ENCODE measurements at regions not wholly inside any gene's neighbourhood (a gene's known extent, or its start where the extent isn't known, plus 50 kb on each side); places are given as distances from the start of the nearest gene placed in this dataset.

GRCh38 chr20:50353289-50353961, 156.8 kb upstream of the PTPN1 start:
- ATAC-seq: no peak
- TF ChIP-seq ZC3H10 (CRISPR knock-in tag; IDR thresholded peaks at IDR 0.05): no peak
- no peak for TF ChIP-seq GLIS3 (CRISPR knock-in tag; IDR thresholded peaks at IDR 0.05)
- TF ChIP-seq RARB (CRISPR knock-in tag; IDR thresholded peaks at IDR 0.05): no peak
- no peak for TF ChIP-seq CSRNP3 (CRISPR knock-in tag; IDR thresholded peaks at IDR 0.05)
- TF ChIP-seq, protein P1, sequence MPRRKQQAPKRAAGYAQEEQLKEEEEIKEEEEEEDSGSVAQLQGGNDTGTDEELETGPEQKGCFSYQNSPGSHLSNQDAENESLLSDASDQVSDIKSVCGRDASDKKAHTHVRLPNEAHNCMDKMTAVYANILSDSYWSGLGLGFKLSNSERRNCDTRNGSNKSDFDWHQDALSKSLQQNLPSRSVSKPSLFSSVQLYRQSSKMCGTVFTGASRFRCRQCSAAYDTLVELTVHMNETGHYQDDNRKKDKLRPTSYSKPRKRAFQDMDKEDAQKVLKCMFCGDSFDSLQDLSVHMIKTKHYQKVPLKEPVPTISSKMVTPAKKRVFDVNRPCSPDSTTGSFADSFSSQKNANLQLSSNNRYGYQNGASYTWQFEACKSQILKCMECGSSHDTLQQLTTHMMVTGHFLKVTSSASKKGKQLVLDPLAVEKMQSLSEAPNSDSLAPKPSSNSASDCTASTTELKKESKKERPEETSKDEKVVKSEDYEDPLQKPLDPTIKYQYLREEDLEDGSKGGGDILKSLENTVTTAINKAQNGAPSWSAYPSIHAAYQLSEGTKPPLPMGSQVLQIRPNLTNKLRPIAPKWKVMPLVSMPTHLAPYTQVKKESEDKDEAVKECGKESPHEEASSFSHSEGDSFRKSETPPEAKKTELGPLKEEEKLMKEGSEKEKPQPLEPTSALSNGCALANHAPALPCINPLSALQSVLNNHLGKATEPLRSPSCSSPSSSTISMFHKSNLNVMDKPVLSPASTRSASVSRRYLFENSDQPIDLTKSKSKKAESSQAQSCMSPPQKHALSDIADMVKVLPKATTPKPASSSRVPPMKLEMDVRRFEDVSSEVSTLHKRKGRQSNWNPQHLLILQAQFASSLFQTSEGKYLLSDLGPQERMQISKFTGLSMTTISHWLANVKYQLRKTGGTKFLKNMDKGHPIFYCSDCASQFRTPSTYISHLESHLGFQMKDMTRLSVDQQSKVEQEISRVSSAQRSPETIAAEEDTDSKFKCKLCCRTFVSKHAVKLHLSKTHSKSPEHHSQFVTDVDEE (CRISPR knock-in tag; IDR thresholded peaks at IDR 0.05): no peak
- TF ChIP-seq, protein P2, sequence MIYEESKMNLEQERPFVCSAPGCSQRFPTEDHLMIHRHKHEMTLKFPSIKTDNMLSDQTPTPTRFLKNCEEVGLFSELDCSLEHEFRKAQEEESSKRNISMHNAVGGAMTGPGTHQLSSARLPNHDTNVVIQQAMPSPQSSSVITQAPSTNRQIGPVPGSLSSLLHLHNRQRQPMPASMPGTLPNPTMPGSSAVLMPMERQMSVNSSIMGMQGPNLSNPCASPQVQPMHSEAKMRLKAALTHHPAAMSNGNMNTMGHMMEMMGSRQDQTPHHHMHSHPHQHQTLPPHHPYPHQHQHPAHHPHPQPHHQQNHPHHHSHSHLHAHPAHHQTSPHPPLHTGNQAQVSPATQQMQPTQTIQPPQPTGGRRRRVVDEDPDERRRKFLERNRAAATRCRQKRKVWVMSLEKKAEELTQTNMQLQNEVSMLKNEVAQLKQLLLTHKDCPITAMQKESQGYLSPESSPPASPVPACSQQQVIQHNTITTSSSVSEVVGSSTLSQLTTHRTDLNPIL (CRISPR knock-in tag; IDR thresholded peaks at IDR 0.05; ENCODE audit: low read depth): no peak
- no peak for TF ChIP-seq PPARA (CRISPR knock-in tag; IDR thresholded peaks at IDR 0.05; ENCODE audit: borderline replicate concordance)
- no peak for TF ChIP-seq ZNF565 (CRISPR knock-in tag; conservative IDR thresholded peaks at IDR 0.05; ENCODE audit: low read depth)
- no peak for TF ChIP-seq SNAI2 (CRISPR knock-in tag; IDR thresholded peaks at IDR 0.05)
- no peak for TF ChIP-seq BACH2 (CRISPR knock-in tag; IDR thresholded peaks at IDR 0.05; ENCODE audit: borderline replicate concordance)
- no peak for TF ChIP-seq ZFP30 (CRISPR knock-in tag; IDR thresholded peaks at IDR 0.05)
- no peak for TF ChIP-seq CSDC2 (CRISPR knock-in tag; IDR thresholded peaks at IDR 0.05)
- TF ChIP-seq, protein P3, sequence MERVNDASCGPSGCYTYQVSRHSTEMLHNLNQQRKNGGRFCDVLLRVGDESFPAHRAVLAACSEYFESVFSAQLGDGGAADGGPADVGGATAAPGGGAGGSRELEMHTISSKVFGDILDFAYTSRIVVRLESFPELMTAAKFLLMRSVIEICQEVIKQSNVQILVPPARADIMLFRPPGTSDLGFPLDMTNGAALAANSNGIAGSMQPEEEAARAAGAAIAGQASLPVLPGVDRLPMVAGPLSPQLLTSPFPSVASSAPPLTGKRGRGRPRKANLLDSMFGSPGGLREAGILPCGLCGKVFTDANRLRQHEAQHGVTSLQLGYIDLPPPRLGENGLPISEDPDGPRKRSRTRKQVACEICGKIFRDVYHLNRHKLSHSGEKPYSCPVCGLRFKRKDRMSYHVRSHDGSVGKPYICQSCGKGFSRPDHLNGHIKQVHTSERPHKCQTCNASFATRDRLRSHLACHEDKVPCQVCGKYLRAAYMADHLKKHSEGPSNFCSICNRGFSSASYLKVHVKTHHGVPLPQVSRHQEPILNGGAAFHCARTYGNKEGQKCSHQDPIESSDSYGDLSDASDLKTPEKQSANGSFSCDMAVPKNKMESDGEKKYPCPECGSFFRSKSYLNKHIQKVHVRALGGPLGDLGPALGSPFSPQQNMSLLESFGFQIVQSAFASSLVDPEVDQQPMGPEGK (CRISPR knock-in tag; IDR thresholded peaks at IDR 0.05; ENCODE audit: borderline replicate concordance): no peak
- TF ChIP-seq POU6F1 (CRISPR knock-in tag; IDR thresholded peaks at IDR 0.05; ENCODE audit: borderline replicate concordance, low read depth): no peak
- TF ChIP-seq OSR1 (CRISPR knock-in tag; IDR thresholded peaks at IDR 0.05): no peak
- TF ChIP-seq TCF4 (CRISPR knock-in tag; IDR thresholded peaks at IDR 0.05; ENCODE audit: borderline replicate concordance): no peak
- TF ChIP-seq ZFP3 (CRISPR knock-in tag; IDR thresholded peaks at IDR 0.05): no peak
- TF ChIP-seq ZNF8 (CRISPR knock-in tag; IDR thresholded peaks at IDR 0.05): no peak
- TF ChIP-seq ARNTL (CRISPR knock-in tag; IDR thresholded peaks at IDR 0.05; ENCODE audit: borderline replicate concordance, low read depth): no peak
- TF ChIP-seq ESRRG (CRISPR knock-in tag; IDR thresholded peaks at IDR 0.05): no peak

DNA sequence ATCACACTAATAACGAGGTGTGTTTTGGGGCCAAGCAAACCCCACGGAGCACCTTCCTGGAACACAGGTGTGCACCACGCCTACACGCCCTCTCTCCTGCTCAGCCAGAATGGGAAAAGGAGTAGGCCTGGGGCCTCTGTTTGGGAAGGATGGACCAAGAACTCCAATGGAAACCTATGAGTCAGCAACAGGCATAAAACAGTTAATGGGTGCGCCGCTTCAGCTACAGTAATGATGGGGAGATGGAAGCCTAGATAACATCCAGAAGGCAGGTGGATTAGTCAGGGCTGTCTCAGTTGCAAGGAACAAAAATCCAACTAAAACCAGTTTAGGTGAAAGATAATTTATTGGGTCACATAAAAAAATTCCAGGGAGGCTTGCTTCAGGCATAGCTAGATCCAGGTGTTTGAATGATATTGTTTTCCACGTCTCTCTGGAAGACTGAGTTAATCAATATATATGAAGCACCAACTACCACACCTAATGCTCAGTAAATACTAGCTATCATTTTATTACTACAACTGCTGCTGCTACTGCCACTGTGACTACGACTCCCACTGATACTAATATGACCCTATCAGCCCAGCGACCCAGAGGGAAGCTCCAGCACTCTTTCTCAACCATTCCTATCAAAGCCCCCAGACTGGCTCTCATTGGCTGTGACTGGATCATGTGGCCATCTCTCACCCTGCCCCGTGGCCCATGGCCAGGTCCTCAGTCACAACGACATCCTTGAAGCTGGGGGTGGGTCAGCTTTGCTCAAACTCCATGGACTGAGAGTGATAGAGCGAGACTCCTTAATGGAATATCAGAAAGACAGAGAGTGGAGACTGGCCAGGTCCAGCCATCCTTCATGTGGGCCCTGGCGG, 155.2 kb upstream of the PTPN1 start:
- ATAC-seq: no peak
- no peak for TF ChIP-seq CSRNP3 (CRISPR knock-in tag; IDR thresholded peaks at IDR 0.05)
- TF ChIP-seq ESRRG (CRISPR knock-in tag; IDR thresholded peaks at IDR 0.05): no peak
- no peak for TF ChIP-seq SNAI2 (CRISPR knock-in tag; IDR thresholded peaks at IDR 0.05)
- no peak for TF ChIP-seq ZNF565 (CRISPR knock-in tag; conservative IDR thresholded peaks at IDR 0.05; ENCODE audit: low read depth)
- TF ChIP-seq, protein P2 (CRISPR knock-in tag; IDR thresholded peaks at IDR 0.05; ENCODE audit: low read depth): no peak
- TF ChIP-seq BACH2 (CRISPR knock-in tag; IDR thresholded peaks at IDR 0.05; ENCODE audit: borderline replicate concordance): no peak
- TF ChIP-seq TCF4 (CRISPR knock-in tag; IDR thresholded peaks at IDR 0.05; ENCODE audit: borderline replicate concordance): no peak
- no peak for TF ChIP-seq ZC3H10 (CRISPR knock-in tag; IDR thresholded peaks at IDR 0.05)
- no peak for TF ChIP-seq CSDC2 (CRISPR knock-in tag; IDR thresholded peaks at IDR 0.05)
- TF ChIP-seq GLIS3 (CRISPR knock-in tag; IDR thresholded peaks at IDR 0.05): no peak
- TF ChIP-seq ARNTL (CRISPR knock-in tag; IDR thresholded peaks at IDR 0.05; ENCODE audit: borderline replicate concordance, low read depth): no peak
- no peak for TF ChIP-seq ZFP3 (CRISPR knock-in tag; IDR thresholded peaks at IDR 0.05)
- no peak for TF ChIP-seq POU6F1 (CRISPR knock-in tag; IDR thresholded peaks at IDR 0.05; ENCODE audit: borderline replicate concordance, low read depth)
- TF ChIP-seq ISL1 (CRISPR knock-in tag; IDR thresholded peaks at IDR 0.05): no peak

Data from SK-N-SH treated with all-trans-retinoic acid at 6 μM for 48 hours (cell line).